Panc1 (cell line): ENCODE measurements at regions not wholly inside any gene's neighbourhood (a gene's known extent, or its start where the extent isn't known, plus 50 kb on each side); places are given as distances from the start of the nearest gene placed in this dataset.

Experiments used
- ATAC-seq: fragments of 200-7000 bp; cut with Tn5 transposase; 2 replicates; pipeline ENCODE4 v1.9.1; 2020; ENCODE audit warnings: mild to moderate bottlenecking, moderate library complexity
- BruUV-seq: library from RNA; stranded (reverse); fragments of 400-500 nt; replicated peaks from 2 replicates; lab custom pipeline; 2021; lab: Mats Ljungman, UMichigan
- CTCF ChIA-PET: fragments of 300-600 bp; sonication (Branson Sonifier 250); formaldehyde crosslinking; loops from one replicate; lab custom pipeline; 2022; ENCODE audit warnings: antibody characterized with exemption; lab: Charles Lee
- POLR2A ChIA-PET: fragments of 300-600 bp; sonication (Branson Sonifier 250); formaldehyde crosslinking; loops from one replicate; lab custom pipeline; 2022; ENCODE audit warnings: antibody characterized with exemption; lab: Charles Lee
- DNase-seq: peaks from one replicate; pipeline ENCODE4 v3.0.0-alpha.2; 2010; ENCODE audit warnings: low read depth, low spot score
- H3K27ac ChIP-seq: 2 replicates; pipeline ENCODE4 v1.5.1; 2011; ENCODE audit warnings: mild to moderate bottlenecking, low read length, inconsistent platforms
- H3K27me3 ChIP-seq: fragments of 200-500 bp; sonication (Bioruptor generic); 2 replicates; pipeline ENCODE4 v1.6.0; 2014; ENCODE audit warnings: low read length, inconsistent platforms; ENCODE audit not compliant: control insufficient read depth, insufficient read depth
- H3K36me3 ChIP-seq: fragments of 200-500 bp; sonication (Bioruptor generic); 2 replicates; pipeline ENCODE4 v1.5.1; 2014; ENCODE audit warnings: inconsistent platforms, mild to moderate bottlenecking, low read length, moderate library complexity; ENCODE audit not compliant: control insufficient read depth, insufficient read depth
- H3K4me1 ChIP-seq: 2 replicates; pipeline ENCODE4 v1.5.1; 2011; ENCODE audit warnings: inconsistent platforms, mild to moderate bottlenecking, low read length, moderate library complexity; ENCODE audit not compliant: control insufficient read depth, insufficient read depth
- H3K4me3 ChIP-seq, 2 experiments: 2 replicates each; pipeline ENCODE4 v1.5.1; 2011 to 2012; ENCODE audit warnings: low read depth in 2 of 2, low read length in 2 of 2, mild to moderate bottlenecking in 2 of 2, inconsistent platforms in 1 of 2, moderate library complexity in 1 of 2
- H3K9me3 ChIP-seq: fragments of 200-500 bp; sonication (Bioruptor generic); 2 replicates; pipeline ENCODE4 v1.5.1; 2014; ENCODE audit warnings: low read depth, mild to moderate bottlenecking, inconsistent platforms, low read length, moderate library complexity; ENCODE audit not compliant: control insufficient read depth, insufficient read depth
- POLR2AphosphoS5 ChIP-seq: IDR thresholded peaks from 2 replicates; pipeline ENCODE4 v1.6.1; 2012; ENCODE audit warnings: mild to moderate bottlenecking, low read depth, low read length, moderate library complexity
- SIN3A ChIP-seq: IDR thresholded peaks from 2 replicates; pipeline ENCODE4 v1.6.1; 2012; ENCODE audit warnings: low read depth, mild to moderate bottlenecking, low read length, moderate library complexity, borderline replicate concordance; ENCODE audit not compliant: insufficient read depth
- TCF7L2 ChIP-seq: IDR thresholded peaks from 2 replicates; pipeline ENCODE4 v1.6.1; 2011; ENCODE audit warnings: mild to moderate bottlenecking, low read depth, low read length, inconsistent platforms
- in situ Hi-C: cut with HindIII; loops from 2 replicates; pipeline ENCODE4 v1.10.0; 2016; ENCODE audit warnings: low sequenced_read_pairs, low pct_unique_long_range_greater_than_20kb
- intact Hi-C: fragments of 100-400 bp; cut with micrococcal nuclease; formaldehyde crosslinking; loops from one replicate; pipeline ENCODE4 v1.10.0; 2022; ENCODE audit not compliant: unreplicated experiment
- TF ChIP-seq, protein P1 (sequence below), 2 experiments: IDR thresholded peaks; 2 replicates each; pipeline ENCODE4 v1.6.1; 2011 to 2012; ENCODE audit warnings: low read depth in 2 of 2, control low read depth in 1 of 2, low read length in 1 of 2, mild to moderate bottlenecking in 1 of 2, moderate library complexity in 1 of 2; ENCODE audit not compliant: insufficient read depth in 1 of 2
- TF ChIP-seq, protein P2 (sequence below): fragments of 450-650 bp; IDR thresholded peaks from 2 replicates; pipeline ENCODE4 v1.5.1; 2017; ENCODE audit warnings: mild to moderate bottlenecking

GRCh38 chr1:60171801-60172200 is 98.2 kb upstream of the C1orf87 start:
- Histone ChIP-seq H3K36me3 (no peaks in the 10 kb centered on the region), H3K4me1 (no peaks in the 10 kb centered on the region), H3K27me3 (no peaks in the 10 kb centered on the region), H3K9me3 (no peaks in the 10 kb centered on the region), H3K27ac (no peak overlapping the region), H3K4me3 (no peak overlapping the region)
- POLR2A ChIA-PET: no interaction called here
- no TSS peak for BruUV-seq
- intact Hi-C loops: no loop called here
- in situ Hi-C loops: no loop called here
- CTCF ChIA-PET: no interaction called here
- TF ChIP-seq, protein P1, sequence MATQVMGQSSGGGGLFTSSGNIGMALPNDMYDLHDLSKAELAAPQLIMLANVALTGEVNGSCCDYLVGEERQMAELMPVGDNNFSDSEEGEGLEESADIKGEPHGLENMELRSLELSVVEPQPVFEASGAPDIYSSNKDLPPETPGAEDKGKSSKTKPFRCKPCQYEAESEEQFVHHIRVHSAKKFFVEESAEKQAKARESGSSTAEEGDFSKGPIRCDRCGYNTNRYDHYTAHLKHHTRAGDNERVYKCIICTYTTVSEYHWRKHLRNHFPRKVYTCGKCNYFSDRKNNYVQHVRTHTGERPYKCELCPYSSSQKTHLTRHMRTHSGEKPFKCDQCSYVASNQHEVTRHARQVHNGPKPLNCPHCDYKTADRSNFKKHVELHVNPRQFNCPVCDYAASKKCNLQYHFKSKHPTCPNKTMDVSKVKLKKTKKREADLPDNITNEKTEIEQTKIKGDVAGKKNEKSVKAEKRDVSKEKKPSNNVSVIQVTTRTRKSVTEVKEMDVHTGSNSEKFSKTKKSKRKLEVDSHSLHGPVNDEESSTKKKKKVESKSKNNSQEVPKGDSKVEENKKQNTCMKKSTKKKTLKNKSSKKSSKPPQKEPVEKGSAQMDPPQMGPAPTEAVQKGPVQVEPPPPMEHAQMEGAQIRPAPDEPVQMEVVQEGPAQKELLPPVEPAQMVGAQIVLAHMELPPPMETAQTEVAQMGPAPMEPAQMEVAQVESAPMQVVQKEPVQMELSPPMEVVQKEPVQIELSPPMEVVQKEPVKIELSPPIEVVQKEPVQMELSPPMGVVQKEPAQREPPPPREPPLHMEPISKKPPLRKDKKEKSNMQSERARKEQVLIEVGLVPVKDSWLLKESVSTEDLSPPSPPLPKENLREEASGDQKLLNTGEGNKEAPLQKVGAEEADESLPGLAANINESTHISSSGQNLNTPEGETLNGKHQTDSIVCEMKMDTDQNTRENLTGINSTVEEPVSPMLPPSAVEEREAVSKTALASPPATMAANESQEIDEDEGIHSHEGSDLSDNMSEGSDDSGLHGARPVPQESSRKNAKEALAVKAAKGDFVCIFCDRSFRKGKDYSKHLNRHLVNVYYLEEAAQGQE (IDR thresholded peaks at IDR 0.05; ENCODE audit: insufficient read depth in 1 of 2, low read depth in 2 of 2, low read length in 1 of 2): no peak
- TF ChIP-seq, protein P2, sequence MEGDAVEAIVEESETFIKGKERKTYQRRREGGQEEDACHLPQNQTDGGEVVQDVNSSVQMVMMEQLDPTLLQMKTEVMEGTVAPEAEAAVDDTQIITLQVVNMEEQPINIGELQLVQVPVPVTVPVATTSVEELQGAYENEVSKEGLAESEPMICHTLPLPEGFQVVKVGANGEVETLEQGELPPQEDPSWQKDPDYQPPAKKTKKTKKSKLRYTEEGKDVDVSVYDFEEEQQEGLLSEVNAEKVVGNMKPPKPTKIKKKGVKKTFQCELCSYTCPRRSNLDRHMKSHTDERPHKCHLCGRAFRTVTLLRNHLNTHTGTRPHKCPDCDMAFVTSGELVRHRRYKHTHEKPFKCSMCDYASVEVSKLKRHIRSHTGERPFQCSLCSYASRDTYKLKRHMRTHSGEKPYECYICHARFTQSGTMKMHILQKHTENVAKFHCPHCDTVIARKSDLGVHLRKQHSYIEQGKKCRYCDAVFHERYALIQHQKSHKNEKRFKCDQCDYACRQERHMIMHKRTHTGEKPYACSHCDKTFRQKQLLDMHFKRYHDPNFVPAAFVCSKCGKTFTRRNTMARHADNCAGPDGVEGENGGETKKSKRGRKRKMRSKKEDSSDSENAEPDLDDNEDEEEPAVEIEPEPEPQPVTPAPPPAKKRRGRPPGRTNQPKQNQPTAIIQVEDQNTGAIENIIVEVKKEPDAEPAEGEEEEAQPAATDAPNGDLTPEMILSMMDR: no peak
- TF ChIP-seq POLR2AphosphoS5: no peak
- no peak for TF ChIP-seq SIN3A
- no peak for TF ChIP-seq TCF7L2
- ATAC-seq (no peak), DNase-seq (no peak)

- no peaks in the 10 kb centered on the region for H3K4me1 ChIP-seq
- DNase-seq (no peak), ATAC-seq (no peak)
- no peak overlapping the region for H3K4me3 ChIP-seq
- POLR2A ChIA-PET: no interaction called here
- H3K27me3 ChIP-seq: no peaks in the 10 kb centered on the region
- intact Hi-C loops (no loop called here), in situ Hi-C loops (no loop called here)
- CTCF ChIA-PET: no interaction called here
- H3K36me3 ChIP-seq: no peaks in the 10 kb centered on the region
- TF ChIP-seq SIN3A: no peak
- TF ChIP-seq POLR2AphosphoS5: no peak
- TF ChIP-seq, protein P1 (IDR thresholded peaks at IDR 0.05; ENCODE audit: insufficient read depth in 1 of 2, low read depth in 2 of 2, low read length in 1 of 2): no peak
- TF ChIP-seq, protein P2: no peak
- TF ChIP-seq TCF7L2: no peak
- no peaks in the 10 kb centered on the region for H3K9me3 ChIP-seq
- no peak overlapping the region for H3K27ac ChIP-seq
- no TSS peak for BruUV-seq
Observed at GRCh38 chr1:60170709-60171108, 97.1 kb upstream of the C1orf87 start.
